ENCODE measurements at regions not wholly inside any gene's neighbourhood (a gene's known extent, or its start where the extent isn't known, plus 50 kb on each side); places are given as distances from the start of the nearest gene placed in this dataset.

DNA sequence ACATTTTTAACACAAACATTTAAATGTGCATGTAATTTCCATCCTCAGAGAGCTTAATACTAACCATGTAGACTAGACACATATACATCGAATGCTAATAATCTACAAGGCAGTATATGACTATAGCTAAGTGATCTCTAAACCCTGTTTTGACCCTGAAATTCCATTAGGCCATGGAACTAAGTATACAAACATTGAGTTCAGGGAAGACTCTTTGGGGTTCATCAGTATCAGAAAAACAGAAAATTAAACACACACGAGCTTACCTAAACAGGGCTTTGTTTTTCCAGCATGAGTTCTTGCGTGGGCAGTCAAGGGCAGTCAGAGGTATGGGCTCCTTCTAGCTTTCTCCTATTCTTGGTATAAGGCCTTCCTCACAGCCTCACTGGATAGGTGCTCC, 106.0 kb upstream of the COPS8 start:
- Histone ChIP-seq H3K9me3 (no peaks in the 10 kb centered on the region), H3K4me2 (no peak overlapping the region), H3K27me3 (ENCODE audit: insufficient read depth) (no peaks in the 10 kb centered on the region; the same call in 1 of the 2 replicates), H2AFZ (ENCODE audit: low read depth) (no peak overlapping the region), H3K4me1 (ENCODE audit: control insufficient read depth in 1 of 2, insufficient read depth in 2 of 2, low read depth in 1 of 2, low read length in 1 of 2) (no peaks in the 10 kb centered on the region), H3K79me2 (ENCODE audit: insufficient read depth) (no peaks in the 10 kb centered on the region), H3K27ac (ENCODE audit: low read depth in 2 of 2, low read length in 1 of 2) (no peak overlapping the region), H4K20me1 (ENCODE audit: insufficient read depth) (no peaks in the 10 kb centered on the region), H3K9ac (no peak overlapping the region), H3K36me3 (replicated peaks in 1 of 2; ENCODE audit: control insufficient read depth in 1 of 2, insufficient read depth in 2 of 2, low read length in 1 of 2) (no peaks in the 10 kb centered on the region), H3K9me2 (no peaks in the 10 kb centered on the region), H3F3A (replicated peaks; ENCODE audit: insufficient read depth) (no peaks in the 10 kb centered on the region), H3K4me3 (ENCODE audit: low read depth in 2 of 2, low read length in 1 of 2) (no peak overlapping the region)
- ChIA-PET CTCF (interaction anchor here (1.1 kb wide), 1 partner anchor 10 kb away, joined by 3 read pairs; no protein-coding TSS in a partner anchor), POLR2A (no interaction called here)
- WGBS (ENCODE audit: low lambda C conversion rate): 51% methylated on average over 3 of the region's 3 CpGs
- DNase-seq: no peak
- TF ChIP-seq CHD2 (IDR thresholded peaks at IDR 0.05; ENCODE audit: low read length, partially characterized antibody): no peak
- no peak for TF ChIP-seq EP300 (IDR thresholded peaks at IDR 0.05; ENCODE audit: borderline replicate concordance in 1 of 2, low read depth in 1 of 2, low read length in 1 of 2)
- TF ChIP-seq GATA2 (CRISPR knock-in tag; IDR thresholded peaks at IDR 0.05): no peak
- TF ChIP-seq, protein P1, sequence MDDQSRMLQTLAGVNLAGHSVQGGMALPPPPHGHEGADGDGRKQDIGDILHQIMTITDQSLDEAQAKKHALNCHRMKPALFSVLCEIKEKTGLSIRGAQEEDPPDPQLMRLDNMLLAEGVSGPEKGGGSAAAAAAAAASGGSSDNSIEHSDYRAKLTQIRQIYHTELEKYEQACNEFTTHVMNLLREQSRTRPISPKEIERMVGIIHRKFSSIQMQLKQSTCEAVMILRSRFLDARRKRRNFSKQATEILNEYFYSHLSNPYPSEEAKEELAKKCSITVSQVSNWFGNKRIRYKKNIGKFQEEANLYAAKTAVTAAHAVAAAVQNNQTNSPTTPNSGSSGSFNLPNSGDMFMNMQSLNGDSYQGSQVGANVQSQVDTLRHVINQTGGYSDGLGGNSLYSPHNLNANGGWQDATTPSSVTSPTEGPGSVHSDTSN (IDR thresholded peaks at IDR 0.05): no peak
- TF ChIP-seq, protein P2, sequence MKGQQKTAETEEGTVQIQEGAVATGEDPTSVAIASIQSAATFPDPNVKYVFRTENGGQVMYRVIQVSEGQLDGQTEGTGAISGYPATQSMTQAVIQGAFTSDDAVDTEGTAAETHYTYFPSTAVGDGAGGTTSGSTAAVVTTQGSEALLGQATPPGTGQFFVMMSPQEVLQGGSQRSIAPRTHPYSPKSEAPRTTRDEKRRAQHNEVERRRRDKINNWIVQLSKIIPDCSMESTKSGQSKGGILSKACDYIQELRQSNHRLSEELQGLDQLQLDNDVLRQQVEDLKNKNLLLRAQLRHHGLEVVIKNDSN (IDR thresholded peaks at IDR 0.05; ENCODE audit: borderline replicate concordance, low read depth): no peak
- TF ChIP-seq EZH2phosphoT487 (IDR thresholded peaks at IDR 0.05; ENCODE audit: borderline replicate concordance, low read depth): no peak
- TF ChIP-seq, protein P3, sequence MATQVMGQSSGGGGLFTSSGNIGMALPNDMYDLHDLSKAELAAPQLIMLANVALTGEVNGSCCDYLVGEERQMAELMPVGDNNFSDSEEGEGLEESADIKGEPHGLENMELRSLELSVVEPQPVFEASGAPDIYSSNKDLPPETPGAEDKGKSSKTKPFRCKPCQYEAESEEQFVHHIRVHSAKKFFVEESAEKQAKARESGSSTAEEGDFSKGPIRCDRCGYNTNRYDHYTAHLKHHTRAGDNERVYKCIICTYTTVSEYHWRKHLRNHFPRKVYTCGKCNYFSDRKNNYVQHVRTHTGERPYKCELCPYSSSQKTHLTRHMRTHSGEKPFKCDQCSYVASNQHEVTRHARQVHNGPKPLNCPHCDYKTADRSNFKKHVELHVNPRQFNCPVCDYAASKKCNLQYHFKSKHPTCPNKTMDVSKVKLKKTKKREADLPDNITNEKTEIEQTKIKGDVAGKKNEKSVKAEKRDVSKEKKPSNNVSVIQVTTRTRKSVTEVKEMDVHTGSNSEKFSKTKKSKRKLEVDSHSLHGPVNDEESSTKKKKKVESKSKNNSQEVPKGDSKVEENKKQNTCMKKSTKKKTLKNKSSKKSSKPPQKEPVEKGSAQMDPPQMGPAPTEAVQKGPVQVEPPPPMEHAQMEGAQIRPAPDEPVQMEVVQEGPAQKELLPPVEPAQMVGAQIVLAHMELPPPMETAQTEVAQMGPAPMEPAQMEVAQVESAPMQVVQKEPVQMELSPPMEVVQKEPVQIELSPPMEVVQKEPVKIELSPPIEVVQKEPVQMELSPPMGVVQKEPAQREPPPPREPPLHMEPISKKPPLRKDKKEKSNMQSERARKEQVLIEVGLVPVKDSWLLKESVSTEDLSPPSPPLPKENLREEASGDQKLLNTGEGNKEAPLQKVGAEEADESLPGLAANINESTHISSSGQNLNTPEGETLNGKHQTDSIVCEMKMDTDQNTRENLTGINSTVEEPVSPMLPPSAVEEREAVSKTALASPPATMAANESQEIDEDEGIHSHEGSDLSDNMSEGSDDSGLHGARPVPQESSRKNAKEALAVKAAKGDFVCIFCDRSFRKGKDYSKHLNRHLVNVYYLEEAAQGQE (IDR thresholded peaks at IDR 0.05; ENCODE audit: low read depth, low read length): no peak
- no peak for TF ChIP-seq MXI1 (IDR thresholded peaks at IDR 0.05; ENCODE audit: low read depth, low read length)
- no peak for TF ChIP-seq SIN3A (IDR thresholded peaks at IDR 0.05; ENCODE audit: borderline replicate concordance, low read depth, low read length)
- TF ChIP-seq RXRA (IDR thresholded peaks at IDR 0.05; ENCODE audit: borderline replicate concordance, low read depth): no peak
- no peak for TF ChIP-seq JUND (IDR thresholded peaks at IDR 0.05)
- TF ChIP-seq MEF2A (IDR thresholded peaks at IDR 0.05; ENCODE audit: borderline replicate concordance, low read depth): no peak

DNA sequence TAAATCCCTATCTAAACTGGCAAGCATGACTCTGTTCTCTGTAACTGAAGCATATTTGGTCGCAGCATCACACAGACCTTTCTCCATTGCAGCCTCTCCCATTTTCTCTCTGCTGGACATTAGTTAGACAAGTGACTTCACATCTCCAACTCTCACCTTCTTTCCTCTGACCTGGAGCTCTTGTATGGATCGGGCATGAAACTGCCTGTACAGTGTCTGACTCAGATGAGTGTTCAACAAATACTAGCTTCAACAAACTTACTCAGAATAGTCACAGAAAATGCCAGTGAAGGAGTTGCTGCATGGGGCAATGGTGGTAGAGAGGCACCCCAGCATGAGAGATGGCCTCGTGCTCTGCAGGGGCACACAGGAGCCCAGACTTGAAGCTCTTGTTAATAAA, 104.7 kb upstream of the COPS8 start:
- H3K9ac ChIP-seq: no peak overlapping the region
- CTCF ChIA-PET: interaction anchor here (1.1 kb wide), 1 partner anchor 8 kb away, joined by 3 read pairs; no protein-coding TSS in a partner anchor
- no peak for DNase-seq
- H3K4me2 ChIP-seq: no peak overlapping the region
- no peaks in the 10 kb centered on the region for H3F3A ChIP-seq (replicated peaks; ENCODE audit: insufficient read depth)
- H3K4me1 ChIP-seq (ENCODE audit: control insufficient read depth in 1 of 2, insufficient read depth in 2 of 2, low read depth in 1 of 2, low read length in 1 of 2): no peaks in the 10 kb centered on the region
- 12% methylated on average over 3 of the region's 3 CpGs for WGBS (ENCODE audit: low lambda C conversion rate)
- no peaks in the 10 kb centered on the region for H3K9me2 ChIP-seq
- no peaks in the 10 kb centered on the region for H3K79me2 ChIP-seq (ENCODE audit: insufficient read depth)
- POLR2A ChIA-PET: no interaction called here
- H4K20me1 ChIP-seq (ENCODE audit: insufficient read depth): no peaks in the 10 kb centered on the region
- TF ChIP-seq, protein P4, sequence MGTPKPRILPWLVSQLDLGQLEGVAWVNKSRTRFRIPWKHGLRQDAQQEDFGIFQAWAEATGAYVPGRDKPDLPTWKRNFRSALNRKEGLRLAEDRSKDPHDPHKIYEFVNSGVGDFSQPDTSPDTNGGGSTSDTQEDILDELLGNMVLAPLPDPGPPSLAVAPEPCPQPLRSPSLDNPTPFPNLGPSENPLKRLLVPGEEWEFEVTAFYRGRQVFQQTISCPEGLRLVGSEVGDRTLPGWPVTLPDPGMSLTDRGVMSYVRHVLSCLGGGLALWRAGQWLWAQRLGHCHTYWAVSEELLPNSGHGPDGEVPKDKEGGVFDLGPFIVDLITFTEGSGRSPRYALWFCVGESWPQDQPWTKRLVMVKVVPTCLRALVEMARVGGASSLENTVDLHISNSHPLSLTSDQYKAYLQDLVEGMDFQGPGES (IDR thresholded peaks at IDR 0.05; ENCODE audit: low read depth, low read length): no peak
- TF ChIP-seq, protein P5, sequence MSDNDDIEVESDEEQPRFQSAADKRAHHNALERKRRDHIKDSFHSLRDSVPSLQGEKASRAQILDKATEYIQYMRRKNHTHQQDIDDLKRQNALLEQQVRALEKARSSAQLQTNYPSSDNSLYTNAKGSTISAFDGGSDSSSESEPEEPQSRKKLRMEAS (IDR thresholded peaks at IDR 0.05; ENCODE audit: low read depth): no peak
- no peak for TF ChIP-seq SIN3A (IDR thresholded peaks at IDR 0.05; ENCODE audit: borderline replicate concordance, low read depth, low read length)
- no peak for TF ChIP-seq MEF2A (IDR thresholded peaks at IDR 0.05; ENCODE audit: borderline replicate concordance, low read depth)
- no peak for TF ChIP-seq MXI1 (IDR thresholded peaks at IDR 0.05; ENCODE audit: low read depth, low read length)
- no peak for TF ChIP-seq RXRA (IDR thresholded peaks at IDR 0.05; ENCODE audit: borderline replicate concordance, low read depth)
- TF ChIP-seq, protein P6, sequence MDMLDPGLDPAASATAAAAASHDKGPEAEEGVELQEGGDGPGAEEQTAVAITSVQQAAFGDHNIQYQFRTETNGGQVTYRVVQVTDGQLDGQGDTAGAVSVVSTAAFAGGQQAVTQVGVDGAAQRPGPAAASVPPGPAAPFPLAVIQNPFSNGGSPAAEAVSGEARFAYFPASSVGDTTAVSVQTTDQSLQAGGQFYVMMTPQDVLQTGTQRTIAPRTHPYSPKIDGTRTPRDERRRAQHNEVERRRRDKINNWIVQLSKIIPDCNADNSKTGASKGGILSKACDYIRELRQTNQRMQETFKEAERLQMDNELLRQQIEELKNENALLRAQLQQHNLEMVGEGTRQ (IDR thresholded peaks at IDR 0.05; ENCODE audit: borderline replicate concordance, low read depth, low read length): no peak
- TF ChIP-seq GABPA (IDR thresholded peaks at IDR 0.05; ENCODE audit: low read depth): no peak
- TF ChIP-seq FOSL2 (IDR thresholded peaks at IDR 0.05; ENCODE audit: borderline replicate concordance, low read depth): no peak
- TF ChIP-seq, protein P1 (IDR thresholded peaks at IDR 0.05): no peak
- TF ChIP-seq JUND (IDR thresholded peaks at IDR 0.05): no peak
- H3K9me3 ChIP-seq: no peaks in the 10 kb centered on the region
- no peaks in the 10 kb centered on the region for H3K36me3 ChIP-seq (replicated peaks in 1 of 2; ENCODE audit: control insufficient read depth in 1 of 2, insufficient read depth in 2 of 2, low read length in 1 of 2)
- H3K27me3 ChIP-seq (ENCODE audit: insufficient read depth): no peaks in the 10 kb centered on the region; the same call in 1 of the 2 replicates
- H3K4me3 ChIP-seq (ENCODE audit: low read depth in 2 of 2, low read length in 1 of 2): no peak overlapping the region
- no peak overlapping the region for H2AFZ ChIP-seq (ENCODE audit: low read depth)
- H3K27ac ChIP-seq (ENCODE audit: low read depth in 2 of 2, low read length in 1 of 2): no peak overlapping the region
